ENCODE measurements at regions not wholly inside any gene's neighbourhood (a gene's known extent, or its start where the extent isn't known, plus 50 kb on each side); places are given as distances from the start of the nearest gene placed in this dataset.
"Not testable (repeated sequence)": the region's sequence is repeated elsewhere in the genome, so short reads cannot be mapped to it uniquely, and the experiment has no call there.

- Mint-ChIP-seq H3K36me3 (peaks cover 1% of the 10 kb centered on the region), H3K27me3 (no peaks in the 10 kb centered on the region), H3K27ac (peak overlapping the region; percentile 93), H3K4me3 (peak overlapping the region; percentile 69), H3K9me3 (no peaks in the 10 kb centered on the region), H3K4me1 (peaks cover 71% of the 10 kb centered on the region)
Measured at GRCh38 chr4:26197018-26197779, 123.6 kb upstream of the RBPJ start.

DNA sequence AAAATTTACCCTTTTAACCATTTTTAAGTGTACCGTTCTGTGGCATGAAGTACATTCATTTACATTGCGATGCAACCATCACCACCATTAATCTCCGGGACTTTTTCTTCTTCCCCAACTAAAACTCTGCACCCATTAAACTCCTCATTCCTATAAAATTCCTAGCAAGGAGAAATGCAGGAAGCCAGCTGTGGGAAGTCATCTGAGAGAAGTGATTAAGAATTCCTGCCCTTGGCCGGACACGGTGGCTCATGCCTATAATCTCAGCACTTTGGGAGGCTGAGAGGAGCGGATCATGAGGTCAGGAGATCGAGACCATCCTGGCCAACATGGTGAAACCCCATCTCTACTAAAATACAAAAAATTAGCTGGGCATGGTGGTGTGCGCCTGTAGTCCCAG, 121.9 kb upstream of the RBPJ start:
- H3K27ac Mint-ChIP-seq, result peak overlapping the region; percentile 31
- not testable (repeated sequence) for H3K36me3 Mint-ChIP-seq, H3K27me3 Mint-ChIP-seq, H3K4me3 Mint-ChIP-seq, H3K9me3 Mint-ChIP-seq
- peaks cover 73% of the 10 kb centered on the region for H3K4me1 Mint-ChIP-seq

DNA sequence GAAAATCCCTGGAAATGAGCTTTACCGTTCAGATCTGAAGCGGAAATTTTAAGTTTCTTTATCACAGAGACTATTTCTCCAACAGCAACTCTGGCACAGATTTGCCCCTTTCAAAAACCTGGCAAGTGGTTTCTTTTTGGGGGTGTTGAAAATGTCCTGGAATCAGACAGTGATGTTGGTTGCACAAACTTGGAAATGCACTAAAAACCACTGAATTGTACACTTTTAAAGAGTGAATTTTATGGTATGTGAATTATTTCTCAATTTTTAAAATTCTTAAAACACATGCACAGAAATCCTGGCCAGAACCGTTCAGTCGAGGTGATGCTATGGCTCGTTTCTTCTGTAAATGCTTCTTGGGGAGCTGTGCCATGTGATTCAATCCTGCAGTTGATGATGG, 121.2 kb upstream of the RBPJ start:
- Mint-ChIP-seq H3K27me3 (no peaks in the 10 kb centered on the region), H3K36me3 (peaks cover 1% of the 10 kb centered on the region), H3K27ac (no peak overlapping the region), H3K4me1 (peaks cover 73% of the 10 kb centered on the region), H3K9me3 (no peaks in the 10 kb centered on the region), H3K4me3 (no peak overlapping the region)

GRCh38 chr4:26201120-26201519, 119.7 kb upstream of the RBPJ start:
- no peaks in the 10 kb centered on the region for H3K9me3 Mint-ChIP-seq
- no peak overlapping the region for H3K4me3 Mint-ChIP-seq
- peaks cover under 1% of the 10 kb centered on the region for H3K36me3 Mint-ChIP-seq
- H3K27ac Mint-ChIP-seq, result no peak overlapping the region
- peaks cover 66% of the 10 kb centered on the region for H3K4me1 Mint-ChIP-seq
- H3K27me3 Mint-ChIP-seq, result no peaks in the 10 kb centered on the region

DNA sequence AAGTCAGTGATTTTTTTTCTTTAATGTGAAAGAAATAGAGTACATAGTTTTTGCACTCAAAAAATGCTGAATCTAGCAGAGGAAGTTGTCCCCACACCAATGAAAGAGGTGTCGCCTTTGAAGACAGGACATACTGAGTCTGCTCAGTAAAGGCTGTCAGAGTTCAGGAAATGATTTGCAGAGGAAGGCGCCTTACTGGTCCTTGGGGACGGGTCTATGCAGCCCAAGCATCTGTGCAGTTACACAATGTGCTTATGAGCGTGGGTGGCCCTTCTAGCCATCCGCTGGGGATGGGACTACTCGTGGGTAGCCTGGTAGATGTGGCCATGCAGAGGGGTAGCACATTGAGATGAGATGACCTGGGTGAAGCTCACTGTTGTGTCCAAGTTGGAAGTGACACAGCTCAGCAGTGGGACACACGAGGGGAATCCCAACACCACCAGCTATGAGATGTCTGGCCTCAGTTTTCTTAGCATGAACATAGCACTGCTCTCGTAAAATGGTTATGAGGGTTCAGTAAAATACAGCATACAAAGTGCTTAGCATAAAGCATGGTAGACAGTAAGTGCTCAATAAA, 116.5 kb upstream of the RBPJ start:
- H3K9me3 Mint-ChIP-seq, result no peaks in the 10 kb centered on the region
- no peak overlapping the region for H3K4me3 Mint-ChIP-seq
- peaks cover 37% of the 10 kb centered on the region for H3K4me1 Mint-ChIP-seq
- H3K36me3 Mint-ChIP-seq, result no peaks in the 10 kb centered on the region
- H3K27ac Mint-ChIP-seq, result peak overlapping the region; percentile 18
- H3K27me3 Mint-ChIP-seq, result no peaks in the 10 kb centered on the region

DNA sequence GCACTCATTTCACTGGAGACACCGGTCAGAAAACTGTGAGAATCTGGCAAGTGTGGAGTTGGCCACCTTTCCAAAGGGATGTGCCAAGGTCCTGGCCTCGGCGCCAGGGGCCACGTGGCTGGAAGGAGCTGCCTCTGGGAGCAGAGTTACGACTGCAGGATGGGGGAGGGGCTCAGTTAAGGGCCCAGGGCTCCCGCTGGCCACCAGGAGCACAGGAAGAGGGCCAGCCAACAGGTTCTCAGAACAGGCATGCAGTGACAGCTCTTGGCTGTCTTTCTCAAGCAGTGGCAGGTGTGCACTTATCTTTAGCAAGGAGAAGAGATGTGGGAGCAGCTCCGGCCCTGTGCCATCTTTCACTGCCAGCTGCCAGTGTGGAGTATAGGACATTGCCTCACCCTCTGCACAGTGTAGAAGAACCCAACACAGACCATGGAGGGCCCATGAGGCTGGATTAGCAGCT, 115.9 kb upstream of the RBPJ start:
- Mint-ChIP-seq H3K9me3 (no peaks in the 10 kb centered on the region), H3K27ac (no peak overlapping the region), H3K36me3 (no peaks in the 10 kb centered on the region), H3K27me3 (peaks cover 3% of the 10 kb centered on the region), H3K4me1 (peaks cover 36% of the 10 kb centered on the region), H3K4me3 (no peak overlapping the region)

GRCh38 chr4:26206339-26206738, 114.5 kb upstream of the RBPJ start:
- H3K9me3 Mint-ChIP-seq, result no peaks in the 10 kb centered on the region
- H3K27ac Mint-ChIP-seq, result no peak overlapping the region
- no peaks in the 10 kb centered on the region for H3K36me3 Mint-ChIP-seq
- peaks cover 5% of the 10 kb centered on the region for H3K27me3 Mint-ChIP-seq
- no peak overlapping the region for H3K4me3 Mint-ChIP-seq
- peaks cover 36% of the 10 kb centered on the region for H3K4me1 Mint-ChIP-seq

DNA sequence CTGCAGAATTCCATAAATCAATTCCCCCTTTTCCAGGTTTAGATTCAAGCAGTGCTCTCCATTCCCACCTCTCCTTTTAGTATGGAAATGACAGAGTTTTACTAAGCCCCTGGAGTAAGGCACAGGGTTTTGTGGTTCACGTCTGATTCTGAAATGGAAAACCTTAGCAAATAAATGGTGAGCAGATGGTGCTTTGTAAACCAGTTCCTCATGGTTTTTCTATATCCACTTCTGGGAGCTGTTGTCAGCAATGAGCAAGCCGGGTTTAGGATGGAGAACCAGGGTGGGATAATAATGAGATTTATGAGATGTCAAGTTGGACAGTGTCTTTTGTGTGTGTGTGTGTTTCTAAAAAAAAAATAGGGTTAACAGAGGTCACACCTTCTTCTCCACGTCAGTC, 113.8 kb upstream of the RBPJ start:
- peaks cover 29% of the 10 kb centered on the region for H3K4me1 Mint-ChIP-seq
- H3K4me3 Mint-ChIP-seq, result no peak overlapping the region

GRCh38 chr4:26207631-26208030, 113.2 kb upstream of the RBPJ start:
- Mint-ChIP-seq H3K27me3 (peaks cover 7% of the 10 kb centered on the region), H3K4me3 (no peak overlapping the region), H3K4me1 (peaks cover 23% of the 10 kb centered on the region), H3K27ac (no peak overlapping the region), H3K36me3 (no peaks in the 10 kb centered on the region), H3K9me3 (no peaks in the 10 kb centered on the region)

More for the DNA sequence above, 113.8 kb upstream of the RBPJ start:
- no peaks in the 10 kb centered on the region for H3K9me3 Mint-ChIP-seq
- no peak overlapping the region for H3K27ac Mint-ChIP-seq
- H3K36me3 Mint-ChIP-seq, result no peaks in the 10 kb centered on the region
- H3K27me3 Mint-ChIP-seq, result peaks cover 7% of the 10 kb centered on the region

GRCh38 chr4:26208237-26208994, 112.4 kb upstream of the RBPJ start:
- Mint-ChIP-seq H3K9me3 (no peaks in the 10 kb centered on the region), H3K27me3 (peaks cover 7% of the 10 kb centered on the region), H3K27ac (no peak overlapping the region), H3K4me1 (peaks cover 18% of the 10 kb centered on the region), H3K36me3 (no peaks in the 10 kb centered on the region), H3K4me3 (no peak overlapping the region)

- not testable (repeated sequence) for H3K27me3 Mint-ChIP-seq, H3K36me3 Mint-ChIP-seq, H3K4me3 Mint-ChIP-seq, H3K9me3 Mint-ChIP-seq, H3K27ac Mint-ChIP-seq
- peaks cover 16% of the 10 kb centered on the region for H3K4me1 Mint-ChIP-seq
Measured at GRCh38 chr4:26209378-26209777, 111.4 kb upstream of the RBPJ start.

- no peak overlapping the region for H3K4me3 Mint-ChIP-seq
- H3K27me3 Mint-ChIP-seq, result peaks cover 7% of the 10 kb centered on the region
- no peaks in the 10 kb centered on the region for H3K9me3 Mint-ChIP-seq
- peaks cover 11% of the 10 kb centered on the region for H3K4me1 Mint-ChIP-seq
- no peak overlapping the region for H3K27ac Mint-ChIP-seq
- H3K36me3 Mint-ChIP-seq, result no peaks in the 10 kb centered on the region
Measured at GRCh38 chr4:26212528-26212927, 108.3 kb upstream of the RBPJ start.

DNA sequence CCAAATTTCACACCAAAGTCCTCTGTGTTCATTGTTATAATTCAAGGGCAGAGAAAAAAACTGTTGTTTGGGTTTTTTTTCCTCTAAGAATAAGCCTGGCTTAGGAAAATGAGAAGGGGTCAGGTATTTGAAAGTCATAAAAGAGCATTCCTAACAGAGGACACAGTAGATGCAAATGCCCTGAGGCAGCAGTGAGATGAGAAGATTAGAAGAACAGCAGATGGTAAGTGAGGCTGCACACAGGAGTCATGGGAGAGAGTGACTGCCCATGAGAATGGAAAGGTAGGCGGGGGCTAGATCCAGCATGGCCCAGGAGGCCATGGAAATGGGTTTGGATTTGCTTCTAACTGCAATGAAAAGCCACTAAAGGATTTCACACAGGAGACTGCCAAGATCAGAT, 107.5 kb upstream of the RBPJ start:
- H3K27ac Mint-ChIP-seq, result no peak overlapping the region
- H3K4me1 Mint-ChIP-seq, result peaks cover 11% of the 10 kb centered on the region
- H3K4me3 Mint-ChIP-seq, result no peak overlapping the region
- no peaks in the 10 kb centered on the region for H3K36me3 Mint-ChIP-seq
- H3K27me3 Mint-ChIP-seq, result peaks cover 7% of the 10 kb centered on the region
- no peaks in the 10 kb centered on the region for H3K9me3 Mint-ChIP-seq

GRCh38 chr4:26214994-26215393, 105.8 kb upstream of the RBPJ start:
- Mint-ChIP-seq H3K27ac (no peak overlapping the region), H3K36me3 (no peaks in the 10 kb centered on the region), H3K4me1 (peaks cover 11% of the 10 kb centered on the region), H3K9me3 (no peaks in the 10 kb centered on the region), H3K27me3 (peaks cover 3% of the 10 kb centered on the region), H3K4me3 (no peak overlapping the region)

- Mint-ChIP-seq H3K36me3 (no peaks in the 10 kb centered on the region), H3K4me1 (peaks cover 11% of the 10 kb centered on the region), H3K27ac (no peak overlapping the region), H3K4me3 (no peak overlapping the region), H3K9me3 (no peaks in the 10 kb centered on the region), H3K27me3 (peaks cover 2% of the 10 kb centered on the region)
Measured at GRCh38 chr4:26215725-26216124, 105.1 kb upstream of the RBPJ start.

DNA sequence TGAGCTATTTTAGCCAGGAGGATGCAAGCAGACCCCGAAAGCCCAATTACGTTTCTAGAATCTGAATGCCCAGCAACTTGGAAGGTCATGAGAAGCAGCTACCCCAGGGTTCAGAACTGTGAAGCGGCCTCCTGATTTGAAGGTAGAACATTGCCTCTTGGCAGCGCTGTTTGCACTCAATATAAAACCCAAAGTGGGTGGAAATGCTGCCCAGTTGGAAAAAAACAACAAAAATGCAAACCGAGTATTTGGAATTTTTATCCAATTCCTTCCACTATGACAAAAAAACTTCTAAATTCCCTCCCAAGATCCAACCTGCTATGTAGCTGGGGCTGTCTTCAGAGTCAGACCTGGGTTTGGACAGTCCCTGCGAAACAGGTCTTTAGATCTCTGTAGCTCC, 103.3 kb upstream of the RBPJ start:
- H3K27ac Mint-ChIP-seq, result no peak overlapping the region

More for the DNA sequence above, 103.3 kb upstream of the RBPJ start:
- no peak overlapping the region for H3K4me3 Mint-ChIP-seq
- no peaks in the 10 kb centered on the region for H3K27me3 Mint-ChIP-seq
- H3K4me1 Mint-ChIP-seq, result peaks cover 11% of the 10 kb centered on the region
- H3K36me3 Mint-ChIP-seq, result no peaks in the 10 kb centered on the region
- no peaks in the 10 kb centered on the region for H3K9me3 Mint-ChIP-seq

All from activated naive CD4-positive, alpha-beta T cell treated with anti-CD3 and anti-CD28 coated beads, Interleukin-2, amount 50 U/mL, for 24 hours (primary cell).